ENCODE measurements at regions not wholly inside any gene's neighbourhood (a gene's known extent, or its start where the extent isn't known, plus 50 kb on each side); places are given as distances from the start of the nearest gene placed in this dataset.

- Histone ChIP-seq H3K79me2 (ENCODE audit: insufficient read depth, low read length) (no peaks in the 10 kb centered on the region), H4K20me1 (ENCODE audit: insufficient read depth, low read length) (no peaks in the 10 kb centered on the region), H3K4me1 (ENCODE audit: control insufficient read depth in 1 of 2, insufficient read depth in 2 of 2, low read length in 2 of 2) (peaks cover 26 to 31% of the 10 kb centered on the region in 2 donors), H3K27ac (ENCODE audit: low read depth in 1 of 2, low read length in 2 of 2) (no peak overlapping the region), H3K27me3 (ENCODE audit: control insufficient read depth in 2 of 2, insufficient read depth in 2 of 2, low read length in 2 of 2) (no peaks in the 10 kb centered on the region), H3K4me2 (replicated peaks; ENCODE audit: extremely low read depth, low read length, poor library complexity, severe bottlenecking) (no peak overlapping the region), H3K9me3 (replicated peaks in 1 of 2; ENCODE audit: control insufficient read depth in 1 of 2, insufficient read depth in 1 of 2, low read length in 2 of 2) (no peaks in the 10 kb centered on the region), H3K36me3 (replicated peaks in 1 of 2; ENCODE audit: control insufficient read depth in 1 of 2, insufficient read depth in 2 of 2, low read length in 2 of 2) (no peaks in the 10 kb centered on the region), H2AFZ (ENCODE audit: insufficient read depth, low read depth, low read length, poor library complexity, severe bottlenecking) (no peak overlapping the region), H3K9ac (ENCODE audit: insufficient read depth, low read length, poor library complexity, severe bottlenecking) (no peak overlapping the region), H3K4me3 (replicated peaks in 1 of 3; ENCODE audit: low read depth in 2 of 3, low read length in 3 of 3) (no peak overlapping the region)
- peaks cover 0 to 15% (median 7%) of the 10 kb centered on the region in 7 donors for H3K9me3 Mint-ChIP-seq
- peaks cover 0 to 3% (median 0%) of the 10 kb centered on the region in 3 donors for H3K27me3 Mint-ChIP-seq (ENCODE audit: low read depth in 3 of 3)
- 96% methylated on average over 3 of the region's 4 CpGs for WGBS (ENCODE audit: insufficient coverage)
- peak overlapping the region in 4 of 7 donors; percentile 46 to 84 (median 76) for H3K27ac Mint-ChIP-seq
- intact Hi-C loops (cut with micrococcal nuclease) = loop anchor here (2.0 to 10.0 kb wide), 2 partner anchors 20 to 60 kb away; no protein-coding TSS in a partner anchor
- peaks cover 31% of the 10 kb centered on the region for H3K4me1 Mint-ChIP-seq
- peaks cover 0 to 3% of the 10 kb centered on the region in 2 donors for H3K36me3 Mint-ChIP-seq
- no peak for TF ChIP-seq CTCF (IDR thresholded peaks at IDR 0.05)
- no peak for DNase-seq
- no peak overlapping the region for H3K4me3 Mint-ChIP-seq
Measured at GRCh38 chr3:101964861-101965260, 115.5 kb downstream of the NFKBIZ start.

GRCh38 chr3:101966226-101966625, 116.9 kb downstream of the NFKBIZ start:
- Histone ChIP-seq H2AFZ (ENCODE audit: insufficient read depth, low read depth, low read length, poor library complexity, severe bottlenecking) (no peak overlapping the region), H3K4me1 (ENCODE audit: control insufficient read depth in 1 of 2, insufficient read depth in 2 of 2, low read length in 2 of 2) (peaks cover 26 to 31% of the 10 kb centered on the region in 2 donors), H3K9ac (ENCODE audit: insufficient read depth, low read length, poor library complexity, severe bottlenecking) (no peak overlapping the region), H3K27me3 (ENCODE audit: control insufficient read depth in 2 of 2, insufficient read depth in 2 of 2, low read length in 2 of 2) (no peaks in the 10 kb centered on the region), H3K79me2 (ENCODE audit: insufficient read depth, low read length) (no peaks in the 10 kb centered on the region), H3K36me3 (replicated peaks in 1 of 2; ENCODE audit: control insufficient read depth in 1 of 2, insufficient read depth in 2 of 2, low read length in 2 of 2) (no peaks in the 10 kb centered on the region), H4K20me1 (ENCODE audit: insufficient read depth, low read length) (no peaks in the 10 kb centered on the region), H3K9me3 (replicated peaks in 1 of 2; ENCODE audit: control insufficient read depth in 1 of 2, insufficient read depth in 1 of 2, low read length in 2 of 2) (peaks cover 0 to 6% of the 10 kb centered on the region in 2 donors), H3K27ac (ENCODE audit: low read depth in 1 of 2, low read length in 2 of 2) (peak overlapping the region; percentile 71 to 81), H3K4me2 (replicated peaks; ENCODE audit: extremely low read depth, low read length, poor library complexity, severe bottlenecking) (peak overlapping the region; percentile 22), H3K4me3 (replicated peaks in 1 of 3; ENCODE audit: low read depth in 2 of 3, low read length in 3 of 3) (no peak overlapping the region)
- H3K4me3 Mint-ChIP-seq = peak overlapping the region in 1 of 2 donors; percentile 16
- H3K27me3 Mint-ChIP-seq (ENCODE audit: low read depth in 3 of 3) = peaks cover 0 to 4% (median 0%) of the 10 kb centered on the region in 3 donors
- H3K9me3 Mint-ChIP-seq = peaks cover 0 to 19% (median 9%) of the 10 kb centered on the region in 7 donors
- no CpG with 5 or more reads among the region's 1 CpG for WGBS (ENCODE audit: insufficient coverage)
- intact Hi-C loops (cut with micrococcal nuclease) = loop anchor here in 1 of 2 donors (10.0 kb wide), 1 partner anchor 59 kb away; no protein-coding TSS in a partner anchor
- H3K36me3 Mint-ChIP-seq = peaks cover 0 to 6% of the 10 kb centered on the region in 2 donors
- DNase-seq = peak; percentile 60 to 72 (median 71)
- peak overlapping the region; percentile 83 to 92 (median 90) for H3K27ac Mint-ChIP-seq
- peaks cover 31% of the 10 kb centered on the region for H3K4me1 Mint-ChIP-seq
- no peak for TF ChIP-seq CTCF (IDR thresholded peaks at IDR 0.05)
